Fibroblast of pulmonary artery (primary cell): ENCODE measurements at regions not wholly inside any gene's neighbourhood (a gene's known extent, or its start where the extent isn't known, plus 50 kb on each side); places are given as distances from the start of the nearest gene placed in this dataset.

ENCODE experiments used
- DNase-seq: peaks from one replicate; pipeline ENCODE4 v3.0.0-alpha.2; 2010; ENCODE audit warnings: low read depth
- H3K4me3 ChIP-seq: replicated peaks from 2 replicates; pipeline ENCODE4 v1.5.1; 2011; ENCODE audit warnings: low read depth, mild to moderate bottlenecking, control low read depth, low read length, moderate library complexity
- TF ChIP-seq, protein P1 (sequence below): IDR thresholded peaks from 2 replicates; pipeline ENCODE4 v1.5.1; 2011; ENCODE audit warnings: mild to moderate bottlenecking, control low read depth, low read length, inconsistent platforms; ENCODE audit errors: missing control alignments

DNA sequence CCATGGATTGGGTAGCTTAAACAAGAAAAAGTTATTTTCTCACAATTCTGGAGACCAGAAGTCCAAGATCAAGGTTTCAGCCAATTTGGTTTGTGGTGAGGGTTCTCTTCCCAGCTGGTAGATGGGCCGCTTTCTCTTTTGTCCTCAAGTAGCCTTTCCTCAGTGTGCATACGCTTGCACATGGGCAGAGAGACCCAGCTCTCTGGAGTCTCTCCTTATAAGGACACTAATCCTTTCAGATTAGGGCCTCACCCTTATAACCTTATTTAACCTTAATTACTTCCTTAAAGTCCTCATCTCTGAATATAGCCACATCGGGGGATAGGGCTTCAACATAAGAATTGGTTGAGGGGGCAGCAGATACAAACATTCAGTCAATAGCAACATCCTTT lies 68.4 kb upstream of the NLK start:
- TF ChIP-seq, protein P1, sequence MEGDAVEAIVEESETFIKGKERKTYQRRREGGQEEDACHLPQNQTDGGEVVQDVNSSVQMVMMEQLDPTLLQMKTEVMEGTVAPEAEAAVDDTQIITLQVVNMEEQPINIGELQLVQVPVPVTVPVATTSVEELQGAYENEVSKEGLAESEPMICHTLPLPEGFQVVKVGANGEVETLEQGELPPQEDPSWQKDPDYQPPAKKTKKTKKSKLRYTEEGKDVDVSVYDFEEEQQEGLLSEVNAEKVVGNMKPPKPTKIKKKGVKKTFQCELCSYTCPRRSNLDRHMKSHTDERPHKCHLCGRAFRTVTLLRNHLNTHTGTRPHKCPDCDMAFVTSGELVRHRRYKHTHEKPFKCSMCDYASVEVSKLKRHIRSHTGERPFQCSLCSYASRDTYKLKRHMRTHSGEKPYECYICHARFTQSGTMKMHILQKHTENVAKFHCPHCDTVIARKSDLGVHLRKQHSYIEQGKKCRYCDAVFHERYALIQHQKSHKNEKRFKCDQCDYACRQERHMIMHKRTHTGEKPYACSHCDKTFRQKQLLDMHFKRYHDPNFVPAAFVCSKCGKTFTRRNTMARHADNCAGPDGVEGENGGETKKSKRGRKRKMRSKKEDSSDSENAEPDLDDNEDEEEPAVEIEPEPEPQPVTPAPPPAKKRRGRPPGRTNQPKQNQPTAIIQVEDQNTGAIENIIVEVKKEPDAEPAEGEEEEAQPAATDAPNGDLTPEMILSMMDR = no peak
- no peak for DNase-seq

DNA sequence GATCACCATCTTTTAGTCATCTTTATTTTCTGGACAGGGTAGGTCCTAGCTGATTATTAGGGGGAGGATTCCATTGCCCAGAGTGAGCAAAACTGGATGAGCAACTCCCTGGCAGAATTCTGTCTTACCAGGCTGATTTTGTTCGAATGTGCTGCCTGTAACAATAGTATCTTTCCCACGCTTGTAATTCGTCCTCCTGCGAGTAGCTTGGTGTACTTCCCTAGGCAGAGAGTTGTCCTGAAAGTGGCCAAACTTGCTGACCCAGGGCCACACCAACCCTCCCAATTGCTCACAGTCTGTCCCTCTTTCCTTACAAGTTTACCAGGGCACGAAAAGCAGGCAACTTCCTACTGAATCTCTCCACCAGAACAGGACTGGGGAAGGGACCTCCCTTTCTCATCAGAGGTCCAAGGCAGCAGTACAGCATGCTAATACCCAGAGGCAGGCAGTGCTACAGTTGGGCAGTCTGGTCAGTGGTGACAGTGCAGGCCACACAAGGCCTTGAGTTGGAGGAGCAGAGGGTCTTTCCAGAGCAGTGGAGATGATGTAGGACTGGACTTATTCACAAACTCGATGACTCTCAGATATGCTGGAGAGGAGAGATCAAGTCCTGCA lies 67.8 kb upstream of the NLK start:
- DNase-seq = no peak
- TF ChIP-seq, protein P1 = no peak
- no peak overlapping the region for H3K4me3 ChIP-seq

More for the DNA sequence above, 68.4 kb upstream of the NLK start:
- H3K4me3 ChIP-seq = no peak overlapping the region

DNA sequence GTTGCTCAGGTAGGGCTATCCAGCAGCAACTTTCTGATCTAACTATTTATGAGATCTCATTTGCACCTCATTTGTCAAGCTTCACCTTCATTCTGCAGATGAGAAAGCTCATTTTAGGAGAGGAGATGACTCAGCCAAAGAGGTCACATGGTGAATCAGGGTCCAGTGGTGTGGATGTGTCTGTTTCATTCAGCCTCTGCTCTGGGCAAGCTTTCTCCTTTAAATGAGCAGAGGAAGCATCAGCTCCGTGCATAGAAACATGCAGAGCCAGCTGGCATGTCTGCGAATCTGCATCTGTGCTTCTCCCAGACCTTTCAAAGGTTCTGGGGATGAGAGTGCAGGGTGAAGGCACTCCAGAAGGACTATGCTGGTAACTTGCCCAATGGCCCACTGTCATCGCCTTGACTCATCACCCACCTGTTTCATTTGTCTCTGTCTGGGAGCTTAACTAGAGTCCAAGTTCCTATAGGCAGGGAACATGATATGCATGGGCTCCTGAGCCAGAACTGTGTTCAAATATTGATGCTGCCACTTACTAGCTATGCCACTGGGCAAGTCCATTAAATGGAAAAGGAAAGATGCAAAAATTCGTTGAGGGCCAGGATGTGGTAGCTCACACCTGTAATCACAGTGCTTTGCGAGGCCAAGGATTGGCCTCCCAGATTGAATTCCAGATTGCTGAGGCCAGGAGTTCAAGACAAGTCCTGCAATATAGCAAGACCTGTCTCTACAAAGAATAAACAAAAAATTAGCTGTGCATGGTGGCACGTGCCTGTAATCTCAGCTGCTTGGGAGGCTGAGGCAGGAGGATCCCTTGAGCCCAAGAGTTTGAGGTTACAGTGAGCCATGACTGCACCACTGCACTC lies 67.1 kb upstream of the NLK start:
- TF ChIP-seq, protein P1 = no peak
- H3K4me3 ChIP-seq = no peak overlapping the region
- peak; percentile 45 for DNase-seq

DNA sequence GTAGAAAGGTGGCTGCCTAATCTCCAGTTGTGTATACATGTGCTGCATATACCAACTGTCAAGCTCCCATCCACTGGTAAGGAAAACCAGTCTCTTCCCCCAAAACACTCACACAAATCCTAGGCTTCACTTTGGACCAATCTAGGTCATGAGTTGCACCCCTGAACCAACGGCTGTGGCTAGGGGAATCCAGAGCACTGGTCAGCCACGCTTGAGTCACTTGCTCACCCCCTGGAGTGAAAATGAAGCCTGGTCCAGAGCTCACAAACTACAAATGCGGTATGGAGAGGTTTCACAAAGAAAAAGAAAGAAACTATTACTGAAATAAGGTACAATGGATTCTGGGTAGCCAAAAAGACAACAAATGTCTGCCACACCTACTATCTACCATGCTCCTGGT lies 66.1 kb upstream of the NLK start:
- TF ChIP-seq, protein P1 = no peak
- DNase-seq = no peak
- H3K4me3 ChIP-seq = no peak overlapping the region

DNA sequence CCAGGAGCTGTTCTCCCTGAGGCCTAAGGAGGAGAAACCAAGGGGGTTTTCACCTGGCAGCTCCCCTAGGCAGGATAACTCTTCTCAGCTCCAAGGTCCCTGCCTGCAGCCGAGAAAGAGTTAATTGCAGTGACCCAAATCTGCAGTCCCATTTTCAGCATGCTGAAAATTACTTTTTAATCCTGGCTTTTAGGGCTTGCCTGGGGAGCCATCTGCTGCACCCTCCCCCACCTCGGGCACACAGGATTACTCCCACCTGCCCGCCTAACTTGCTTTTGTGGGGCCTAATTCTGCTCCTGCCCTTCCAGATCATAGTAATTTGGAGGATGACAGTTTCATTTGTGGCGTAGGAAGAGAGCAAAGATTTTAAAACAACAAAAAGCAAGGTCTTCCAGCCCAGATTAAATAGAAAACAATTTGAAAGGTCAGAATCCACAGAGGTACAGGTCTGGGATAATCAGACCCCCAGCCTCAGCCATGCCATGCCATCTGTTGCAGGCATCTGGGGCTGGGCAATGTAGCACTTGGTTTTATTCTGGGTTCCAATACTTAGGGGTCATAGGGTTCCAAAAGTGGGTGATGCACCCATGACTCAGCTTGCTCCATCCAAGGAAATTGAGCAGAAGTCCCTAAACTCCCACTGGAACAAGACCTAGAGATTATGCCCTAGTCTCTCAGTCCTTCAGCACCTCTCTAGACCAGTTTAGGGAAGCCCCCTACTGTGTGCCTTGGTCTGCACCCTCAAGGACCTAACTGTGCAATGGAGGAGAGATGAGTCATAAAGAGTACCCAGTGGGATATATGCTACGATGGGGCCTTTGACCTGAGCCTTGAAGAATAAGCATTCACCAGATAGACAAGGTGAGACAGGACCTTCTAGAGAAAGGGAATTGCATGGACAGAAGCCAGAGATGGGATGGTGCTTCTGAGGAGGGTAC lies 64.5 kb upstream of the NLK start:
- no peak for DNase-seq
- H3K4me3 ChIP-seq = no peak overlapping the region
- TF ChIP-seq, protein P1 = no peak

DNA sequence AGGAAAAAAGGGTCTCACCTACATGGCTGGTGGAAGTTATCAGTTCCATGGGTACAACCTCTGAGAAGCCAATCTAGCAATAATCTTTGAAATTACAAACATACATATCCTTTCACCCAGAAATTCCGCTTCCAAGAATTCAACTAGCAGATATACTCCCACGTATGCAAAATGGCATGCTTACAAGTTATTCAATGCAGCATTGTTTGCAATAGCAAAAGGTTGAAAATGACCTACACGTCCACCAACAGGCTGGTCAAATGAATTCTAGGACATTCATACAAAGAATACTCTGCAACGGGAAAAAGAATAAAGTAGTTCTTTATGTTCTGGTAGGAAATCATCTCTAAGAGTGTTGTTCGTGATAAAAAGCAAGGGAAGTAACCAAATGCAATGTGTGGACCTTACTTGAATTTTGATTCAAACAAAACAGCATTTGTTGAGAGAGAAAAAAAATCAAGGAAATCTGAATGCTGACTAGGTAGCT lies 63.7 kb upstream of the NLK start:
- no peak overlapping the region for H3K4me3 ChIP-seq
- TF ChIP-seq, protein P1 = no peak
- DNase-seq = peak; percentile 83
